Liver (tissue), 8 donors: ENCODE measurements at regions not wholly inside any gene's neighbourhood (a gene's known extent, or its start where the extent isn't known, plus 50 kb on each side); places are given as distances from the start of the nearest gene placed in this dataset.

Experiments used
- DNase-seq: peaks from one replicate; pipeline ENCODE4 v3.0.0-alpha.2; 2017; ENCODE audit warnings: low spot score
- H3K27ac ChIP-seq, 2 donors: one replicate each; pipeline ENCODE4 v1.7.0; 2013; ENCODE audit warnings: inconsistent platforms in 2 of 2, low read length in 2 of 2, control low read depth in 1 of 2, low read depth in 1 of 2, mild to moderate bottlenecking in 1 of 2
- H3K27me3 ChIP-seq, 4 donors: one replicate each; pipeline versions ENCODE4 v1.6.1 to v1.7.0; 2013; ENCODE audit warnings: low read length in 3 of 4, inconsistent platforms in 1 of 4, mild to moderate bottlenecking in 1 of 4, moderate library complexity in 1 of 4; ENCODE audit not compliant: control insufficient read depth in 4 of 4, insufficient read depth in 4 of 4
- H3K36me3 ChIP-seq, 4 donors: one replicate each; pipeline versions ENCODE4 v1.6.1 to v1.7.0; 2013; ENCODE audit warnings: low read length in 3 of 4, mild to moderate bottlenecking in 3 of 4, low read depth in 1 of 4, moderate library complexity in 1 of 4; ENCODE audit not compliant: control insufficient read depth in 4 of 4, insufficient read depth in 3 of 4
- H3K4me1 ChIP-seq, 4 donors: one replicate each; pipeline versions ENCODE4 v1.6.1 to v1.7.0; 2013; ENCODE audit warnings: low read length in 3 of 4, mild to moderate bottlenecking in 3 of 4, moderate library complexity in 1 of 4; ENCODE audit not compliant: control insufficient read depth in 4 of 4, insufficient read depth in 4 of 4
- H3K4me3 ChIP-seq, 3 donors: one replicate each; pipeline versions ENCODE4 v1.6.1 to v1.7.0; 2013; ENCODE audit warnings: low read length in 3 of 3, control low read depth in 1 of 3, low read depth in 1 of 3, mild to moderate bottlenecking in 1 of 3
- H3K9ac ChIP-seq, 2 donors: one replicate each; pipeline ENCODE4 v1.7.0; 2013; ENCODE audit warnings: low read length in 2 of 2, mild to moderate bottlenecking in 2 of 2, moderate library complexity in 2 of 2, control low read depth in 1 of 2, low read depth in 1 of 2
- H3K9me3 ChIP-seq, 4 donors: one replicate each; pipeline versions ENCODE4 v1.6.1 to v1.7.0; 2013; ENCODE audit warnings: low read length in 3 of 4; ENCODE audit not compliant: control insufficient read depth in 4 of 4
- ATF3 ChIP-seq: IDR thresholded peaks from 2 replicates; pipeline ENCODE4 v1.6.1; 2016; ENCODE audit warnings: antibody characterized with exemption
- EGR1 ChIP-seq, 2 donors: IDR thresholded peaks; 2 replicates each; pipeline ENCODE4 v1.6.1; 2016 to 2018; ENCODE audit warnings: antibody characterized with exemption in 2 of 2, low read depth in 2 of 2
- FOXA1 ChIP-seq: IDR thresholded peaks from 2 replicates; pipeline ENCODE4 v1.6.1; 2016; ENCODE audit warnings: antibody characterized with exemption
- FOXA2 ChIP-seq: IDR thresholded peaks from 2 replicates; pipeline ENCODE4 v1.6.1; 2016; ENCODE audit warnings: antibody characterized with exemption
- GABPA ChIP-seq, 2 donors: IDR thresholded peaks in 1 of 2; conservative IDR thresholded peaks in 1 of 2; 2 replicates each; pipeline ENCODE4 v1.6.1; 2016; ENCODE audit warnings: antibody characterized with exemption in 2 of 2, mild to moderate bottlenecking in 1 of 2, moderate library complexity in 1 of 2
- HNF4A ChIP-seq, 2 donors: conservative IDR thresholded peaks; 2 replicates each; pipeline ENCODE4 v1.6.1; 2016; ENCODE audit warnings: antibody characterized with exemption in 2 of 2, mild to moderate bottlenecking in 2 of 2
- HNF4G ChIP-seq: IDR thresholded peaks from 2 replicates; pipeline ENCODE4 v1.6.1; 2016; ENCODE audit warnings: antibody characterized with exemption
- MAX ChIP-seq: IDR thresholded peaks from 2 replicates; pipeline ENCODE4 v1.6.1; 2016; ENCODE audit warnings: antibody characterized with exemption
- NR2F2 ChIP-seq: IDR thresholded peaks from 2 replicates; pipeline ENCODE4 v1.6.1; 2016; ENCODE audit warnings: antibody characterized with exemption
- RAD21 ChIP-seq, 2 donors: IDR thresholded peaks; 2 replicates each; pipeline ENCODE4 v1.6.1; 2016; ENCODE audit warnings: antibody characterized with exemption in 2 of 2, mild to moderate bottlenecking in 2 of 2
- RXRA ChIP-seq, 2 donors: IDR thresholded peaks; 2 replicates each; pipeline ENCODE4 v1.6.1; 2017 to 2018; ENCODE audit warnings: antibody characterized with exemption in 2 of 2, mild to moderate bottlenecking in 1 of 2
- SP1 ChIP-seq: IDR thresholded peaks from 2 replicates; pipeline ENCODE4 v1.6.1; 2018; ENCODE audit warnings: antibody characterized with exemption, mild to moderate bottlenecking
- TAF1 ChIP-seq: conservative IDR thresholded peaks from 2 replicates; pipeline ENCODE4 v1.6.1; 2016; ENCODE audit warnings: antibody characterized with exemption, mild to moderate bottlenecking
- YY1 ChIP-seq: IDR thresholded peaks from 2 replicates; pipeline ENCODE4 v1.6.1; 2016; ENCODE audit warnings: antibody characterized with exemption, mild to moderate bottlenecking
- WGBS: extraction: QIAGEN DNeasy Blood & Tissue Kit; methylation state at CpG from one replicate; pipeline ENCODE4 v1.1.7; 2013; 5-methylcytosine and 5-hydroxymethylcytosine counted together
- TF ChIP-seq, protein P1 (sequence below): IDR thresholded peaks from 2 replicates; pipeline ENCODE4 v1.6.1; 2016; ENCODE audit warnings: antibody characterized with exemption
- TF ChIP-seq, protein P2 (sequence below): fragments of 150-350 bp; IDR thresholded peaks from 2 replicates; pipeline ENCODE4 v1.5.1; 2017; ENCODE audit warnings: improper control_type of control experiment, low read depth, low read length; ENCODE audit not compliant: missing input control
- TF ChIP-seq, protein P3 (sequence below): IDR thresholded peaks from 2 replicates; pipeline ENCODE4 v1.6.1; 2016; ENCODE audit warnings: antibody characterized with exemption, mild to moderate bottlenecking
- donor health status: healthy.
- donor health status: healthy.
- donor health status: healthy.
- donor health status: healthy.
- donor health status: healthy.

GRCh38 chr16:73275024-73275423 is 227.1 kb upstream of the ZFHX3 start:
- no peak overlapping the region for H3K9ac ChIP-seq
- no peaks in the 10 kb centered on the region for H3K36me3 ChIP-seq
- peaks cover 0 to 2% (median 2%) of the 10 kb centered on the region in 4 donors for H3K9me3 ChIP-seq
- no peak overlapping the region for H3K4me3 ChIP-seq
- DNase-seq: no peak
- WGBS: 71% methylated on average over 5 of the region's 5 CpGs
- H3K27ac ChIP-seq: no peak overlapping the region
- H3K27me3 ChIP-seq: no peaks in the 10 kb centered on the region
- TF ChIP-seq, protein P1, sequence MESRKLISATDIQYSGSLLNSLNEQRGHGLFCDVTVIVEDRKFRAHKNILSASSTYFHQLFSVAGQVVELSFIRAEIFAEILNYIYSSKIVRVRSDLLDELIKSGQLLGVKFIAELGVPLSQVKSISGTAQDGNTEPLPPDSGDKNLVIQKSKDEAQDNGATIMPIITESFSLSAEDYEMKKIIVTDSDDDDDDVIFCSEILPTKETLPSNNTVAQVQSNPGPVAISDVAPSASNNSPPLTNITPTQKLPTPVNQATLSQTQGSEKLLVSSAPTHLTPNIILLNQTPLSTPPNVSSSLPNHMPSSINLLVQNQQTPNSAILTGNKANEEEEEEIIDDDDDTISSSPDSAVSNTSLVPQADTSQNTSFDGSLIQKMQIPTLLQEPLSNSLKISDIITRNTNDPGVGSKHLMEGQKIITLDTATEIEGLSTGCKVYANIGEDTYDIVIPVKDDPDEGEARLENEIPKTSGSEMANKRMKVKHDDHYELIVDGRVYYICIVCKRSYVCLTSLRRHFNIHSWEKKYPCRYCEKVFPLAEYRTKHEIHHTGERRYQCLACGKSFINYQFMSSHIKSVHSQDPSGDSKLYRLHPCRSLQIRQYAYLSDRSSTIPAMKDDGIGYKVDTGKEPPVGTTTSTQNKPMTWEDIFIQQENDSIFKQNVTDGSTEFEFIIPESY: no peak
- no peak for TF ChIP-seq HNF4G
- no peak for TF ChIP-seq FOXA1
- no peak for TF ChIP-seq SP1
- TF ChIP-seq NR2F2: no peak
- TF ChIP-seq YY1: no peak
- no peak for TF ChIP-seq TAF1
- no peak for TF ChIP-seq FOXA2
- TF ChIP-seq EGR1 (IDR thresholded peaks at IDR 0.05; ENCODE audit: low read depth in 2 of 2): no peak
- TF ChIP-seq HNF4A (conservative IDR thresholded peaks at IDR 0.05): no peak
- H3K4me1 ChIP-seq: no peaks in the 10 kb centered on the region

DNA sequence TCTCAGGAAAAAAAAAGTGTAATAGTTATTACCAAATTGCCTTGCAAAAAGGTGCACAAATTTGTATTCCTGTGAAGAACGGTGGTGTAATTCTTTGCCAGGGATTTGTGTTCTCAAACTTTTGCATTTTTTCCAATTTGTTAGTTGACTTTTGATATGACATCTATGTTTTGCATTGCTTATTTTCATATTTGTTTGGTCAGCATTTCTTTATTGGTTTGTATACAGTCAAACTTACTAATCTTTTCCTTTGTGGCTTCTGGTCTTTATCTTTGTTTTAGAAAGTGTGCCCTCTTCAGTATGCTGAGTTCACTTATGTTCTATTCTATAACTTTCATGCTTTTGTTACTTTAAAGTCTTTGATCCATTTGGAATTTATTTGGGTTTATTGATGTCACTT is 226.2 kb upstream of the ZFHX3 start:
- H3K9me3 ChIP-seq: peaks cover 0 to 2% (median 2%) of the 10 kb centered on the region in 4 donors
- TF ChIP-seq FOXA1 (no peak), RAD21 (IDR thresholded peaks at IDR 0.05) (no peak), SP1 (no peak), MAX (no peak), ATF3 (no peak), YY1 (no peak), EGR1 (IDR thresholded peaks at IDR 0.05; ENCODE audit: low read depth in 2 of 2) (no peak), RXRA (IDR thresholded peaks at IDR 0.05) (no peak)
- TF ChIP-seq, protein P2, sequence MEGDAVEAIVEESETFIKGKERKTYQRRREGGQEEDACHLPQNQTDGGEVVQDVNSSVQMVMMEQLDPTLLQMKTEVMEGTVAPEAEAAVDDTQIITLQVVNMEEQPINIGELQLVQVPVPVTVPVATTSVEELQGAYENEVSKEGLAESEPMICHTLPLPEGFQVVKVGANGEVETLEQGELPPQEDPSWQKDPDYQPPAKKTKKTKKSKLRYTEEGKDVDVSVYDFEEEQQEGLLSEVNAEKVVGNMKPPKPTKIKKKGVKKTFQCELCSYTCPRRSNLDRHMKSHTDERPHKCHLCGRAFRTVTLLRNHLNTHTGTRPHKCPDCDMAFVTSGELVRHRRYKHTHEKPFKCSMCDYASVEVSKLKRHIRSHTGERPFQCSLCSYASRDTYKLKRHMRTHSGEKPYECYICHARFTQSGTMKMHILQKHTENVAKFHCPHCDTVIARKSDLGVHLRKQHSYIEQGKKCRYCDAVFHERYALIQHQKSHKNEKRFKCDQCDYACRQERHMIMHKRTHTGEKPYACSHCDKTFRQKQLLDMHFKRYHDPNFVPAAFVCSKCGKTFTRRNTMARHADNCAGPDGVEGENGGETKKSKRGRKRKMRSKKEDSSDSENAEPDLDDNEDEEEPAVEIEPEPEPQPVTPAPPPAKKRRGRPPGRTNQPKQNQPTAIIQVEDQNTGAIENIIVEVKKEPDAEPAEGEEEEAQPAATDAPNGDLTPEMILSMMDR: no peak
- WGBS: 89% methylated on average over 1 of the region's 1 CpG

GRCh38 chr16:73268366-73268993 is 220.6 kb upstream of the ZFHX3 start:
- Histone ChIP-seq H3K36me3 (no peaks in the 10 kb centered on the region), H3K27me3 (no peaks in the 10 kb centered on the region), H3K4me3 (no peak overlapping the region), H3K9ac (no peak overlapping the region), H3K9me3 (peaks cover 0 to 1% (median 0%) of the 10 kb centered on the region in 4 donors), H3K27ac (no peak overlapping the region), H3K4me1 (no peaks in the 10 kb centered on the region)
- TF ChIP-seq, protein P3, sequence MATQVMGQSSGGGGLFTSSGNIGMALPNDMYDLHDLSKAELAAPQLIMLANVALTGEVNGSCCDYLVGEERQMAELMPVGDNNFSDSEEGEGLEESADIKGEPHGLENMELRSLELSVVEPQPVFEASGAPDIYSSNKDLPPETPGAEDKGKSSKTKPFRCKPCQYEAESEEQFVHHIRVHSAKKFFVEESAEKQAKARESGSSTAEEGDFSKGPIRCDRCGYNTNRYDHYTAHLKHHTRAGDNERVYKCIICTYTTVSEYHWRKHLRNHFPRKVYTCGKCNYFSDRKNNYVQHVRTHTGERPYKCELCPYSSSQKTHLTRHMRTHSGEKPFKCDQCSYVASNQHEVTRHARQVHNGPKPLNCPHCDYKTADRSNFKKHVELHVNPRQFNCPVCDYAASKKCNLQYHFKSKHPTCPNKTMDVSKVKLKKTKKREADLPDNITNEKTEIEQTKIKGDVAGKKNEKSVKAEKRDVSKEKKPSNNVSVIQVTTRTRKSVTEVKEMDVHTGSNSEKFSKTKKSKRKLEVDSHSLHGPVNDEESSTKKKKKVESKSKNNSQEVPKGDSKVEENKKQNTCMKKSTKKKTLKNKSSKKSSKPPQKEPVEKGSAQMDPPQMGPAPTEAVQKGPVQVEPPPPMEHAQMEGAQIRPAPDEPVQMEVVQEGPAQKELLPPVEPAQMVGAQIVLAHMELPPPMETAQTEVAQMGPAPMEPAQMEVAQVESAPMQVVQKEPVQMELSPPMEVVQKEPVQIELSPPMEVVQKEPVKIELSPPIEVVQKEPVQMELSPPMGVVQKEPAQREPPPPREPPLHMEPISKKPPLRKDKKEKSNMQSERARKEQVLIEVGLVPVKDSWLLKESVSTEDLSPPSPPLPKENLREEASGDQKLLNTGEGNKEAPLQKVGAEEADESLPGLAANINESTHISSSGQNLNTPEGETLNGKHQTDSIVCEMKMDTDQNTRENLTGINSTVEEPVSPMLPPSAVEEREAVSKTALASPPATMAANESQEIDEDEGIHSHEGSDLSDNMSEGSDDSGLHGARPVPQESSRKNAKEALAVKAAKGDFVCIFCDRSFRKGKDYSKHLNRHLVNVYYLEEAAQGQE: no peak
- TF ChIP-seq RAD21 (IDR thresholded peaks at IDR 0.05): peak in 1 of 2 donors; percentile 47
- no peak for TF ChIP-seq FOXA2
- no peak for TF ChIP-seq EGR1 (IDR thresholded peaks at IDR 0.05; ENCODE audit: low read depth in 2 of 2)
- no peak for TF ChIP-seq MAX
- TF ChIP-seq GABPA (IDR thresholded peaks at IDR 0.05 in 1 of 2, conservative IDR thresholded peaks at IDR 0.05 in 1 of 2): no peak
- TF ChIP-seq, protein P2: peak; percentile 12
- no peak for TF ChIP-seq HNF4G
- TF ChIP-seq RXRA (IDR thresholded peaks at IDR 0.05): no peak
- WGBS: 82% methylated on average over 14 of the region's 14 CpGs
- no peak for DNase-seq

More for the DNA sequence above, 226.2 kb upstream of the ZFHX3 start:
- Histone ChIP-seq H3K4me3 (no peak overlapping the region), H3K27ac (no peak overlapping the region), H3K36me3 (no peaks in the 10 kb centered on the region), H3K4me1 (no peaks in the 10 kb centered on the region), H3K9ac (no peak overlapping the region), H3K27me3 (no peaks in the 10 kb centered on the region)
- no peak for DNase-seq
